HCT116 (cell line): ENCODE measurements at regions not wholly inside any gene's neighbourhood (a gene's known extent, or its start where the extent isn't known, plus 50 kb on each side); places are given as distances from the start of the nearest gene placed in this dataset.

Experiments
- ATAC-seq: fragments of 200-7000 bp; cut with Tn5 transposase; 2 replicates; pipeline ENCODE4 v1.9.1; 2020; ENCODE audit warnings: mild to moderate bottlenecking, moderate library complexity
- BruUV-seq: library from RNA; stranded (reverse); fragments of 400-500 nt; replicated peaks from 2 replicates; lab custom pipeline; 2021; lab: Mats Ljungman, UMichigan
- CTCF ChIA-PET: fragments of 300-600 bp; sonication (Branson Sonifier 250); formaldehyde crosslinking; loops from one replicate; lab custom pipeline; 2021; ENCODE audit warnings: antibody characterized with exemption; lab: Charles Lee
- POLR2A ChIA-PET: fragments of 300-600, 350-600 bp; sonication (Branson Sonifier 250); formaldehyde crosslinking; loops from one replicate; lab custom pipeline; 2021; ENCODE audit warnings: antibody characterized with exemption; lab: Charles Lee
- RAD21 ChIA-PET, 2 experiments: fragments of 300-600 bp; sonication (Branson Sonifier 250); formaldehyde crosslinking; loops; one replicate each; lab custom pipeline; 2023; ENCODE audit warnings: low total read pairs in 2 of 2; ENCODE audit not compliant: uncharacterized antibody in 2 of 2, unreplicated experiment in 2 of 2, low non-redundant PET in 1 of 2; lab: Charles Lee
- DNase-seq: peaks from one replicate; pipeline ENCODE4 v3.0.0-alpha.2; 2010; ENCODE audit warnings: low read depth, low spot score
- H2AFZ ChIP-seq: fragments of 200-600 bp; shearing (Covaris generic), sonication (generic); 2 replicates; pipeline ENCODE4 v1.6.1; 2017; ENCODE audit warnings: low read depth, mixed run types, mixed read lengths, antibody characterized with exemption, low read length; ENCODE audit not compliant: poor library complexity, severe bottlenecking
- H3K27ac ChIP-seq: 2 replicates; pipeline ENCODE4 v1.5.1; 2012; ENCODE audit warnings: low read depth, low read length
- H3K27me3 ChIP-seq: fragments of 200-600 bp; sonication (generic); 2 replicates; pipeline ENCODE4 v1.6.1; 2016; ENCODE audit warnings: mixed run types, low read length, mixed read lengths; ENCODE audit not compliant: insufficient read depth
- H3K36me3 ChIP-seq, 2 experiments: fragments of 200-500 bp in 1 of 2; fragments of 200-600 bp in 1 of 2; sonication (Bioruptor generic) in 1 of 2; sonication (generic) in 1 of 2; 2 replicates each; pipeline versions ENCODE4 v1.5.1 to v1.6.1; 2014 to 2016; ENCODE audit warnings: low read length in 2 of 2, inconsistent platforms in 1 of 2, mixed read lengths in 1 of 2, mixed run types in 1 of 2; ENCODE audit not compliant: insufficient read depth in 2 of 2, control insufficient read depth in 1 of 2
- H3K4me1 ChIP-seq, 2 experiments: fragments of 200-600 bp in 1 of 2; sonication (generic) in 1 of 2; 2 replicates each; pipeline versions ENCODE4 v1.5.1 to v1.6.1; 2012 to 2017; ENCODE audit warnings: low read length in 2 of 2, inconsistent platforms in 1 of 2, mild to moderate bottlenecking in 1 of 2, mixed read lengths in 1 of 2, mixed run types in 1 of 2, moderate library complexity in 1 of 2; ENCODE audit not compliant: insufficient read depth in 2 of 2, control insufficient read depth in 1 of 2
- H3K4me2 ChIP-seq: fragments of 200-600 bp; sonication (generic); 2 replicates; pipeline ENCODE4 v1.6.1; 2017; ENCODE audit warnings: mixed run types, low read length, mixed read lengths
- H3K4me3 ChIP-seq, 2 experiments: fragments of 200-600 bp in 1 of 2; sonication (generic) in 1 of 2; replicated peaks in 1 of 2; 2 replicates each; pipeline ENCODE4 v1.5.1; 2011 to 2016; ENCODE audit warnings: low read length in 2 of 2, control low read depth in 1 of 2, low read depth in 1 of 2, mild to moderate bottlenecking in 1 of 2, mixed read lengths in 1 of 2, mixed run types in 1 of 2
- H3K79me2 ChIP-seq: fragments of 200-600 bp; sonication (generic); 2 replicates; pipeline ENCODE4 v1.6.1; 2017; ENCODE audit warnings: mild to moderate bottlenecking, mixed run types, low read length, moderate library complexity, mixed read lengths; ENCODE audit not compliant: insufficient read depth
- H3K9ac ChIP-seq: fragments of 200-600 bp; sonication (generic); 2 replicates; pipeline ENCODE4 v1.6.1; 2016; ENCODE audit warnings: low read length, mixed read lengths
- H3K9me2 ChIP-seq: fragments of 200-600 bp; sonication (generic), shearing (Covaris generic); 2 replicates; pipeline ENCODE4 v1.6.1; 2017; ENCODE audit warnings: mixed run types, mild to moderate bottlenecking, moderate library complexity; ENCODE audit not compliant: insufficient read depth
- H3K9me3 ChIP-seq, 2 experiments: fragments of 200-500 bp in 1 of 2; fragments of 200-600 bp in 1 of 2; sonication (Bioruptor generic) in 1 of 2; sonication (generic) in 1 of 2; 2 replicates each; pipeline ENCODE4 v1.6.1; 2014 to 2017; ENCODE audit warnings: low read length in 2 of 2, mixed read lengths in 2 of 2, inconsistent platforms in 1 of 2, low read depth in 1 of 2, mild to moderate bottlenecking in 1 of 2, mixed run types in 1 of 2, moderate library complexity in 1 of 2; ENCODE audit not compliant: control insufficient read depth in 1 of 2, insufficient read depth in 1 of 2
- H4K20me1 ChIP-seq: fragments of 200-600 bp; sonication (generic), shearing (Covaris generic); 2 replicates; pipeline ENCODE4 v1.6.1; 2017; ENCODE audit warnings: mixed run types, mild to moderate bottlenecking, moderate library complexity; ENCODE audit not compliant: insufficient read depth
- CBX3 ChIP-seq: IDR thresholded peaks from 2 replicates; pipeline ENCODE4 v1.6.1; 2012; ENCODE audit warnings: low read depth
- CEBPB ChIP-seq: IDR thresholded peaks from 2 replicates; pipeline ENCODE4 v1.6.1; 2012; ENCODE audit warnings: low read depth
- CTCF ChIP-seq, 3 experiments: fragments of 200-600 bp in 1 of 3; sonication (generic) in 1 of 3; IDR thresholded peaks in 2 of 3; conservative IDR thresholded peaks in 1 of 3; 2 replicates each; pipeline ENCODE4 v1.5.1; 2012 to 2017; ENCODE audit warnings: low read depth in 2 of 3, low read length in 2 of 3, antibody characterized with exemption in 1 of 3, borderline replicate concordance in 1 of 3, control low read depth in 1 of 3, mild to moderate bottlenecking in 1 of 3, mixed read lengths in 1 of 3, mixed run types in 1 of 3, moderate library complexity in 1 of 3; ENCODE audit not compliant: insufficient read depth in 1 of 3
- ELF1 ChIP-seq: IDR thresholded peaks from 2 replicates; pipeline ENCODE4 v1.6.1; 2012; ENCODE audit warnings: low read depth, borderline replicate concordance
- EZH2 ChIP-seq: fragments of 200-600 bp; sonication (generic); IDR thresholded peaks from 2 replicates; pipeline ENCODE4 v1.6.1; 2017; ENCODE audit warnings: antibody characterized with exemption, mixed run types
- JUND ChIP-seq: IDR thresholded peaks from 2 replicates; pipeline ENCODE4 v1.6.1; 2012
- MAX ChIP-seq: IDR thresholded peaks from 2 replicates; pipeline ENCODE4 v1.6.1; 2012
- POLR2A ChIP-seq: IDR thresholded peaks from 2 replicates; pipeline ENCODE4 v1.7.0; 2011; ENCODE audit warnings: borderline replicate concordance; ENCODE audit not compliant: insufficient read depth, insufficient read length; ENCODE audit errors: extremely low read depth
- POLR2AphosphoS5 ChIP-seq: IDR thresholded peaks from 2 replicates; pipeline ENCODE4 v1.6.1; 2011; ENCODE audit warnings: mild to moderate bottlenecking, low read depth, low read length, moderate library complexity
- RAD21 ChIP-seq: IDR thresholded peaks from 2 replicates; pipeline ENCODE4 v1.6.1; 2012; ENCODE audit warnings: low read depth, mild to moderate bottlenecking
- SRF ChIP-seq: IDR thresholded peaks from 2 replicates; pipeline ENCODE4 v1.6.1; 2012; ENCODE audit warnings: low read depth
- ZNF274 ChIP-seq: fragments of 200-500 bp; sonication (Bioruptor generic); IDR thresholded peaks from 2 replicates; pipeline ENCODE4 v1.6.1; 2014; ENCODE audit warnings: mild to moderate bottlenecking, low read depth, low read length, inconsistent platforms
- intact Hi-C: fragments of 100-400 bp; cut with micrococcal nuclease; formaldehyde crosslinking; loops from 2 replicates; pipeline ENCODE4 v1.10.0; 2022

- no TSS peak for BruUV-seq
- RAD21 ChIA-PET, result no interaction called here
Observed at GRCh38 chr2:52423111-52423510, 1344.5 kb upstream of the CHAC2 start.

More at GRCh38 chr2:52423111-52423510, 1344.5 kb upstream of the CHAC2 start:
- intact Hi-C loops, result no loop called here
- ATAC-seq, result no peak
- Histone ChIP-seq H3K4me2 (no peak overlapping the region), H3K4me3 (no peak overlapping the region), H3K79me2 (no peaks in the 10 kb centered on the region), H3K27me3 (no peaks in the 10 kb centered on the region), H3K36me3 (no peaks in the 10 kb centered on the region), H2AFZ (no peak overlapping the region), H3K9me3 (no peaks in the 10 kb centered on the region), H3K4me1 (no peaks in the 10 kb centered on the region), H3K9ac (no peak overlapping the region), H3K9me2 (no peaks in the 10 kb centered on the region), H4K20me1 (no peaks in the 10 kb centered on the region), H3K27ac (no peak overlapping the region)
- DNase-seq, result no peak
- TF ChIP-seq CTCF (IDR thresholded peaks at IDR 0.05 in 2 of 3, conservative IDR thresholded peaks at IDR 0.05 in 1 of 3; ENCODE audit: borderline replicate concordance in 1 of 3, insufficient read depth in 1 of 3, low read depth in 2 of 3, low read length in 2 of 3) (no peak), EZH2 (no peak), MAX (no peak), CEBPB (no peak), RAD21 (no peak), ELF1 (no peak), POLR2A (no peak), SRF (no peak), POLR2AphosphoS5 (no peak), JUND (no peak), ZNF274 (no peak), CBX3 (no peak)
- ChIA-PET CTCF (no interaction called here), POLR2A (no interaction called here)
